ENCODE measurements at regions not wholly inside any gene's neighbourhood (a gene's known extent, or its start where the extent isn't known, plus 50 kb on each side); places are given as distances from the start of the nearest gene placed in this dataset.

DNA sequence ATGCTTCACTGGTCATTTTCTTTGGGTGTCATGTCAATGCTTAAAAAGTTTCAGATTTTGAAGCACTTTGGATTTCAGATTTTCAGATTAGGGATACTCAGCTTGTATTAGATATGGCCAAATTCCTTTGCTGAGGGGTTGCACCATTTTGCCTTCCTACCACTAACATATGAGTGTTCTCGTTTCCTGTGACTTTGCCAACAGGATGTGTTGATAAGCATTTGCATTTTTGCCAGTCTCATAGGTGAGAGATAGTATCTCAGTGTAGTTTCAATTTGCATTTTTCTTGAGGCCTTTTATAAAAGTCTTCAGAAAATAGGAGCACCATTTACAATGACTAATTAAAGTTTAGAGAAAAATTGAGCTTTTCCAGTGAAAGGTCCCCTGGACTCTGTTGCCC lies 71.6 kb upstream of the CLCN4 start:
- Histone ChIP-seq H3K4me1 (ENCODE audit: insufficient read depth) (no peaks in the 10 kb centered on the region), H3K27me3 (ENCODE audit: insufficient read depth) (no peaks in the 10 kb centered on the region), H3K9me2 (ENCODE audit: insufficient read depth) (no peaks in the 10 kb centered on the region), H3K4me2 (no peak overlapping the region), H3K27ac (ENCODE audit: low read depth) (no peak overlapping the region), H3K36me3 (ENCODE audit: insufficient read depth) (no peaks in the 10 kb centered on the region), H2AFZ (no peak overlapping the region), H3K4me3 (no peak overlapping the region), H3K79me2 (replicated peaks; ENCODE audit: insufficient read depth) (no peaks in the 10 kb centered on the region), H4K20me1 (replicated peaks; ENCODE audit: insufficient read depth) (no peaks in the 10 kb centered on the region), H3F3A (replicated peaks; ENCODE audit: low read depth) (no peaks in the 10 kb centered on the region)
- TF ChIP-seq STAT1 (IDR thresholded peaks at IDR 0.05; ENCODE audit: unreplicated experiment) = no peak
- no peak for TF ChIP-seq ZNF114 (CRISPR knock-in tag; IDR thresholded peaks at IDR 0.05)
- TF ChIP-seq, protein P1, sequence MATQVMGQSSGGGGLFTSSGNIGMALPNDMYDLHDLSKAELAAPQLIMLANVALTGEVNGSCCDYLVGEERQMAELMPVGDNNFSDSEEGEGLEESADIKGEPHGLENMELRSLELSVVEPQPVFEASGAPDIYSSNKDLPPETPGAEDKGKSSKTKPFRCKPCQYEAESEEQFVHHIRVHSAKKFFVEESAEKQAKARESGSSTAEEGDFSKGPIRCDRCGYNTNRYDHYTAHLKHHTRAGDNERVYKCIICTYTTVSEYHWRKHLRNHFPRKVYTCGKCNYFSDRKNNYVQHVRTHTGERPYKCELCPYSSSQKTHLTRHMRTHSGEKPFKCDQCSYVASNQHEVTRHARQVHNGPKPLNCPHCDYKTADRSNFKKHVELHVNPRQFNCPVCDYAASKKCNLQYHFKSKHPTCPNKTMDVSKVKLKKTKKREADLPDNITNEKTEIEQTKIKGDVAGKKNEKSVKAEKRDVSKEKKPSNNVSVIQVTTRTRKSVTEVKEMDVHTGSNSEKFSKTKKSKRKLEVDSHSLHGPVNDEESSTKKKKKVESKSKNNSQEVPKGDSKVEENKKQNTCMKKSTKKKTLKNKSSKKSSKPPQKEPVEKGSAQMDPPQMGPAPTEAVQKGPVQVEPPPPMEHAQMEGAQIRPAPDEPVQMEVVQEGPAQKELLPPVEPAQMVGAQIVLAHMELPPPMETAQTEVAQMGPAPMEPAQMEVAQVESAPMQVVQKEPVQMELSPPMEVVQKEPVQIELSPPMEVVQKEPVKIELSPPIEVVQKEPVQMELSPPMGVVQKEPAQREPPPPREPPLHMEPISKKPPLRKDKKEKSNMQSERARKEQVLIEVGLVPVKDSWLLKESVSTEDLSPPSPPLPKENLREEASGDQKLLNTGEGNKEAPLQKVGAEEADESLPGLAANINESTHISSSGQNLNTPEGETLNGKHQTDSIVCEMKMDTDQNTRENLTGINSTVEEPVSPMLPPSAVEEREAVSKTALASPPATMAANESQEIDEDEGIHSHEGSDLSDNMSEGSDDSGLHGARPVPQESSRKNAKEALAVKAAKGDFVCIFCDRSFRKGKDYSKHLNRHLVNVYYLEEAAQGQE (IDR thresholded peaks at IDR 0.05; ENCODE audit: unreplicated experiment) = no peak
- no peak for TF ChIP-seq POLR2AphosphoS5 (IDR thresholded peaks at IDR 0.05; ENCODE audit: low read depth)
- TF ChIP-seq JUNB (IDR thresholded peaks at IDR 0.05; ENCODE audit: unreplicated experiment) = no peak
- TF ChIP-seq, protein P2, sequence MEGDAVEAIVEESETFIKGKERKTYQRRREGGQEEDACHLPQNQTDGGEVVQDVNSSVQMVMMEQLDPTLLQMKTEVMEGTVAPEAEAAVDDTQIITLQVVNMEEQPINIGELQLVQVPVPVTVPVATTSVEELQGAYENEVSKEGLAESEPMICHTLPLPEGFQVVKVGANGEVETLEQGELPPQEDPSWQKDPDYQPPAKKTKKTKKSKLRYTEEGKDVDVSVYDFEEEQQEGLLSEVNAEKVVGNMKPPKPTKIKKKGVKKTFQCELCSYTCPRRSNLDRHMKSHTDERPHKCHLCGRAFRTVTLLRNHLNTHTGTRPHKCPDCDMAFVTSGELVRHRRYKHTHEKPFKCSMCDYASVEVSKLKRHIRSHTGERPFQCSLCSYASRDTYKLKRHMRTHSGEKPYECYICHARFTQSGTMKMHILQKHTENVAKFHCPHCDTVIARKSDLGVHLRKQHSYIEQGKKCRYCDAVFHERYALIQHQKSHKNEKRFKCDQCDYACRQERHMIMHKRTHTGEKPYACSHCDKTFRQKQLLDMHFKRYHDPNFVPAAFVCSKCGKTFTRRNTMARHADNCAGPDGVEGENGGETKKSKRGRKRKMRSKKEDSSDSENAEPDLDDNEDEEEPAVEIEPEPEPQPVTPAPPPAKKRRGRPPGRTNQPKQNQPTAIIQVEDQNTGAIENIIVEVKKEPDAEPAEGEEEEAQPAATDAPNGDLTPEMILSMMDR (conservative IDR thresholded peaks at IDR 0.05; ENCODE audit: low read depth in 2 of 2) = no peak
- no peak for TF ChIP-seq CREB1 (CRISPR knock-in tag; IDR thresholded peaks at IDR 0.05; ENCODE audit: low read depth)
- no peak for TF ChIP-seq NANOG (IDR thresholded peaks at IDR 0.05; ENCODE audit: borderline replicate concordance)
- TF ChIP-seq, protein P3, sequence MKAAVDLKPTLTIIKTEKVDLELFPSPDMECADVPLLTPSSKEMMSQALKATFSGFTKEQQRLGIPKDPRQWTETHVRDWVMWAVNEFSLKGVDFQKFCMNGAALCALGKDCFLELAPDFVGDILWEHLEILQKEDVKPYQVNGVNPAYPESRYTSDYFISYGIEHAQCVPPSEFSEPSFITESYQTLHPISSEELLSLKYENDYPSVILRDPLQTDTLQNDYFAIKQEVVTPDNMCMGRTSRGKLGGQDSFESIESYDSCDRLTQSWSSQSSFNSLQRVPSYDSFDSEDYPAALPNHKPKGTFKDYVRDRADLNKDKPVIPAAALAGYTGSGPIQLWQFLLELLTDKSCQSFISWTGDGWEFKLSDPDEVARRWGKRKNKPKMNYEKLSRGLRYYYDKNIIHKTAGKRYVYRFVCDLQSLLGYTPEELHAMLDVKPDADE (IDR thresholded peaks at IDR 0.05) = no peak
- Mint-ChIP-seq H3K4me3 (no peak overlapping the region), H3K27me3 (ENCODE audit: insufficient read depth, low read depth, poor library complexity) (no peaks in the 10 kb centered on the region), H3K36me3 (ENCODE audit: low read depth) (peaks cover 7% of the 10 kb centered on the region), H3K4me1 (peaks cover 8% of the 10 kb centered on the region), H3K9me3 (no peaks in the 10 kb centered on the region), H3K27ac (no peak overlapping the region)
- ATAC-seq = no peak
- DNase-seq (ENCODE audit: low spot score) = no peak

DNA sequence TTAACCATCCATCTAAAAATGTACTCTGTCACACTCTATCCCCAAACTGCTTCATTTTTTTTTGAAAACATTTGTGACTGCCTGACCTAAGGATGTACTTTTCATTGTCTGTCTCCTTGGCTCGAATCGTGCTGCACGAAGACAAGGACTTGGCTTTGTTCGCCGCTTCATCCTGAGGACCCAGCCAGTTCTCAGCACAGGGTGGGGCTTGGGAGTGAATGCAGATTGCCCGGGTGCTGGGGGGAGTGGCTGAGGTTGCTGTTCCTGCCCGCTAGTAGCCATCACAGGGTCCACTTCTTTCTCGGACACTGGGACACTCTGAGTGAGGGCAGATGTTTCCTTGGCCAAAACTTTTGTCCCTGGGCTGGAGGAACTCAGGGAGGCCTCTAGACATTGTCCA lies 70.1 kb upstream of the CLCN4 start:
- Histone ChIP-seq H3K9me2 (ENCODE audit: insufficient read depth) (no peaks in the 10 kb centered on the region), H3F3A (replicated peaks; ENCODE audit: low read depth) (no peaks in the 10 kb centered on the region), H3K4me2 (no peak overlapping the region), H3K36me3 (ENCODE audit: insufficient read depth) (no peaks in the 10 kb centered on the region), H3K4me1 (ENCODE audit: insufficient read depth) (no peaks in the 10 kb centered on the region), H3K4me3 (no peak overlapping the region), H4K20me1 (replicated peaks; ENCODE audit: insufficient read depth) (no peaks in the 10 kb centered on the region), H3K27me3 (ENCODE audit: insufficient read depth) (no peaks in the 10 kb centered on the region), H2AFZ (no peak overlapping the region), H3K79me2 (replicated peaks; ENCODE audit: insufficient read depth) (no peaks in the 10 kb centered on the region), H3K27ac (ENCODE audit: low read depth) (no peak overlapping the region)
- ATAC-seq (no peak), DNase-seq (ENCODE audit: low spot score) (no peak)
- Mint-ChIP-seq H3K27me3 (ENCODE audit: insufficient read depth, low read depth, poor library complexity) (no peaks in the 10 kb centered on the region), H3K36me3 (ENCODE audit: low read depth) (peaks cover 14% of the 10 kb centered on the region), H3K4me3 (no peak overlapping the region), H3K4me1 (peaks cover 8% of the 10 kb centered on the region), H3K9me3 (no peaks in the 10 kb centered on the region), H3K27ac (no peak overlapping the region)
- TF ChIP-seq, protein P1 (IDR thresholded peaks at IDR 0.05; ENCODE audit: unreplicated experiment) = no peak
- no peak for TF ChIP-seq CREB1 (CRISPR knock-in tag; IDR thresholded peaks at IDR 0.05; ENCODE audit: low read depth)

Data from GM23338 (cell line).